ENCODE measurements at regions not wholly inside any gene's neighbourhood (a gene's known extent, or its start where the extent isn't known, plus 50 kb on each side); places are given as distances from the start of the nearest gene placed in this dataset.
"Not testable (repeated sequence)": the region's sequence is repeated elsewhere in the genome, so short reads cannot be mapped to it uniquely, and the experiment has no call there.

DNA sequence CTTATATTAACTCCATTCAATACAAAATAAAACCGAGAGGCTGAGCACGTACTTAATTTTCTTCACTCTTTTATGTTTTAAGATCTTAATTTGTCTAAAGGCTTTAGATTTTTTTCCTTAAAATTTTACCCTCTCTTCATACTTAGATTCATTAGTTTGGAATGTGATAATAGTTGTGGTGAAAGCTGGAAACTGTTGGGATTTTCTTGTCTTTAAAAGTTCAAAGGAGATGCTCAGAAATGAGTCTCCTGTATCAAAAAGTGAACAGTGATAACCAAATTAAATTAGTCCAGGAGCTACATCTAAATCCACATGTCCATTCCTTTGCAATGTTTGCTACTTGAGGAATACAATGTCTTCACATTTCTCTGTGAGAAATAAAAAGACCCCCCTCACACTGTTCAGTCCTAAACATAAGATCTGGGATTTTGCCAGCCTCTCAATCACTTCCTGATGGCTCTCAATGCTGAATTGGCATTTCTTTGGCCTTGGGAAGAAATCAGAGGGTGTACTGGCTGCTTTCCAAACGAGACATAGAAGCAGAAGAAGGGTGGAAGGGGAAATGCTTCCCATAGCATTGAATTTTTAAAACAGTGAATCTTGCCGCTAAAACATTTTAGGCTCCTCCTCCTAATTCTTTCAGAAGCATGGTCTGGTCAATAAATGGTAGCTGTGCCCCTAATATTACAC, 245.0 kb downstream of the SHOX2 start:
- Mint-ChIP-seq H3K27me3 (no peaks in the 10 kb centered on the region), H3K36me3 (no peaks in the 10 kb centered on the region), H3K9me3 (ENCODE audit: low read depth) (no peaks in the 10 kb centered on the region), H3K27ac (no peak overlapping the region), H3K4me1 (no peaks in the 10 kb centered on the region), H3K4me3 (no peak overlapping the region)
- ATAC-seq (no peak), DNase-seq (no peak)
- CTCF ChIA-PET: no interaction called here

DNA sequence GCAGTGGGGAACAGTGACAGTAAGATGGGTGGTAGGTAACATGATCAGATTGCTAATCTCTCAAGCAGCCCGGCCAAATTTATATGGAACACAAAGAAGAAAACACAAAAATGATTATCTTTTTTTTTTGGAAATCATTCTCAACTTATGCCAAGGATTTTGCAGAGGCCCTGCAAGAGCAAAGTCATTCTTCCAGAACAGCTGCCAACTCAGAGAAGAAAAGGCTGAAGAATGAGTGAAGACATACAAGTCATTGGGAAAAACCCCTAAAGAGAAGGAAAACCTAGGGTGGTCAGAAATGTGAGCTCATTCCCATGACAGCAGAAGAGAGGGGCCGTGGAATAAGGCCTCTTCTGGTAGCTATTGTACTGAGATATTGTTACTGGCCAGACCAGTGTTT, 246.7 kb downstream of the SHOX2 start:
- no peaks in the 10 kb centered on the region for H3K9me3 Mint-ChIP-seq (ENCODE audit: low read depth)
- H3K27ac Mint-ChIP-seq: no peak overlapping the region
- H3K36me3 Mint-ChIP-seq: no peaks in the 10 kb centered on the region
- DNase-seq (no peak), ATAC-seq (no peak)
- CTCF ChIA-PET: no interaction called here
- no peaks in the 10 kb centered on the region for H3K4me1 Mint-ChIP-seq
- H3K4me3 Mint-ChIP-seq: no peak overlapping the region
- H3K27me3 Mint-ChIP-seq: no peaks in the 10 kb centered on the region

DNA sequence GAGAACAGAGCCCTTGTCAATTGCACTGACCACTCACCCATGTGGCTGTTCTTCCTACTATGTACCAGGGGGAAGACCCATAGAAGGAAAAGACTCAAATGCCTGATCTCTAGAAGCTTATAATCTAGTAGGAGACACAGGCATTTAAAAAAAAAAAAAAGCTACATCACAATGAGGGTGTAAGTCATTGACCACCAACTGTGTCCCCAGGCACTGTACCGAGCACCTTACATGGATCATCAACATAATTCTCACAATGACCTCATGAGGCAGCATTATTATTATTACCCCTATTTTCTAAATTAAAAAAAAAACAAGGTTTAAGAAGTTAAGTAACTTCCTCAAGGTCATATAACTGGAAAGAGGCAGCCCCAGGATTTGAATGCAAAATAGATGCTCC, 247.4 kb downstream of the SHOX2 start:
- Mint-ChIP-seq H3K27ac (no peak overlapping the region), H3K36me3 (no peaks in the 10 kb centered on the region), H3K4me3 (no peak overlapping the region), H3K9me3 (ENCODE audit: low read depth) (no peaks in the 10 kb centered on the region), H3K27me3 (no peaks in the 10 kb centered on the region), H3K4me1 (no peaks in the 10 kb centered on the region)
- no peak for ATAC-seq
- CTCF ChIA-PET: no interaction called here
- DNase-seq: no peak

DNA sequence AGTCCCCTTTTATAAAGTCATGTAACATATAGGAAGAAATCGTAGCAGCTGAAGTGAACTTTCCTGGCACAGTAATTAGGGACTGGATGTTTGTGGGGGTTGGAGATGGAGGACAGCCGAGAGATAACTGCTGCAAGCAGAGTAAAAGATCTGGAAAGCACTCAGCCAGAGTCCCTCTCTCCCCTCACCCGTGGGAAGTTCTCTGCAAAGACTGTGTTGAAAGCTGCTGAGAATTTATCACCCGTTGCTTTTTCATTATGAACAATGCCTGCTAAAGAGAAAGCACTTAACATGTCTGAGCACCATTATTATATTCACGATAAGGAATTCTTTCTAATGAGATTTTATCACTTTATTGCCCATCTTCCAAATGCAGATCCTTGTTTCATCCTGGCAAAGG, 248.8 kb downstream of the SHOX2 start:
- Mint-ChIP-seq H3K4me1 (no peaks in the 10 kb centered on the region), H3K4me3 (no peak overlapping the region), H3K9me3 (ENCODE audit: low read depth) (no peaks in the 10 kb centered on the region), H3K27me3 (no peaks in the 10 kb centered on the region), H3K27ac (no peak overlapping the region), H3K36me3 (no peaks in the 10 kb centered on the region)
- no peak for DNase-seq
- CTCF ChIA-PET: no interaction called here
- no peak for ATAC-seq

DNA sequence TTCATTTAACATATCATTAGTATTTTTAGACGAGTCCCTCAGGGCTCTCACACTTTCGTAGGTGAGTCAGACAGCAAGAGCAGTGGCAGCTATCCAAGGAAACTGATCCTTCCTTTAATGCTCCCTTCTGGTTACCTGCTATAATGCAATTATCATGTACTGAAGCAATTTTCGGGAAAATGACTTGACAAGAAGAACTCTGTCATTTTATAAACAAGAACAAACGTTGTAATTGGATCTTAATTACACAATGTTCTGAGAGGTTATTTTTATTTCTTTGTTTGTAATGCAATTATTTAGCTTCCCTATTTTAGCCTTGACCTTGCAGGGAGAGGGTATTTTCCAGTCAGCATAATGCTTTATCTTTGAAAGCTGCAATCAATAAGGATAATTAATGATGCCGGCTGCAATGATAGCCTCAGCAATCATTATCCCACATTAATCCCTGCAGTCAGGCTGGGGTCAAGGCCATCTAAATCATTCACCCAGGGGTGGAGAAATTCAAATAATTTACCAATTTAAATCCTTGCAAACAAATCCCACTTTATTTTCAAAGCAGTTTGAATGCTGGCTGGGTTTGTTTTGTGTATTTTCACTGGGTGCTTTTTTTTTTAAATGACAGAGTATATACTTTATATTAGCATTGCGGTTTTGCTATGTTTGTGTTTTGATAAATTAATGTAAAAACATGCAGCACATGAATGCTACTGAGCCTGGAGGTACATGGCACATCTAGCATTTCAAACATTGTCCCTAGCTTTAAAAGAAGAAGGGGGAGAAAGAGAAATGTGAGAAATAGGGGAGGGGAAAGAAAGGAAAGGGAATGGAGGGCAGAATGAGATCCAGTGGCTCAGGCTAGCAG, 249.9 kb downstream of the SHOX2 start:
- Mint-ChIP-seq H3K36me3 (no peaks in the 10 kb centered on the region), H3K27ac (no peak overlapping the region), H3K9me3 (ENCODE audit: low read depth) (no peaks in the 10 kb centered on the region), H3K4me1 (no peaks in the 10 kb centered on the region), H3K27me3 (no peaks in the 10 kb centered on the region), H3K4me3 (no peak overlapping the region)
- CTCF ChIA-PET: no interaction called here
- DNase-seq (no peak), ATAC-seq (no peak)

DNA sequence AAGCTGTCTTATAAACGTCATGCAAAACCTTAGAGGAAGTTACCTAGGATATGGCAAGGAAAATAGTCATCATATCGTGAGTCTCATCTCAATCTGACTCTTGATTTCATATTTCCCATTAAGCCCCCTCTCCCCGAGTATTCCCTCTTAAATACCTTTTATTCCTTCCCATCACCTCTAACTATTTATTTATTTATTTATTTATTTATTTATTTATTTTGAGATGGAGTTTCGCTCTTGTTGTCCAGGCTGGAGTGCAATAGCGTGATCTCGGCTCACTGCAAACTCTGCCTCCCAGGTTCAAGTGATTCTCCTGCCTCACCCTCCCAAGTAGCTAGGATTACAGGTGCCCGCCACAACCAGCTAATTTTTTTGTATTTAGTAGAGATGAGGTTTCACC, 260.4 kb downstream of the SHOX2 start:
- H3K4me3 Mint-ChIP-seq; H3K27me3 Mint-ChIP-seq; ATAC-seq; H3K27ac Mint-ChIP-seq; H3K4me1 Mint-ChIP-seq; DNase-seq; CTCF ChIA-PET; H3K36me3 Mint-ChIP-seq; H3K9me3 Mint-ChIP-seq (ENCODE audit: low read depth): not testable (repeated sequence)

DNA sequence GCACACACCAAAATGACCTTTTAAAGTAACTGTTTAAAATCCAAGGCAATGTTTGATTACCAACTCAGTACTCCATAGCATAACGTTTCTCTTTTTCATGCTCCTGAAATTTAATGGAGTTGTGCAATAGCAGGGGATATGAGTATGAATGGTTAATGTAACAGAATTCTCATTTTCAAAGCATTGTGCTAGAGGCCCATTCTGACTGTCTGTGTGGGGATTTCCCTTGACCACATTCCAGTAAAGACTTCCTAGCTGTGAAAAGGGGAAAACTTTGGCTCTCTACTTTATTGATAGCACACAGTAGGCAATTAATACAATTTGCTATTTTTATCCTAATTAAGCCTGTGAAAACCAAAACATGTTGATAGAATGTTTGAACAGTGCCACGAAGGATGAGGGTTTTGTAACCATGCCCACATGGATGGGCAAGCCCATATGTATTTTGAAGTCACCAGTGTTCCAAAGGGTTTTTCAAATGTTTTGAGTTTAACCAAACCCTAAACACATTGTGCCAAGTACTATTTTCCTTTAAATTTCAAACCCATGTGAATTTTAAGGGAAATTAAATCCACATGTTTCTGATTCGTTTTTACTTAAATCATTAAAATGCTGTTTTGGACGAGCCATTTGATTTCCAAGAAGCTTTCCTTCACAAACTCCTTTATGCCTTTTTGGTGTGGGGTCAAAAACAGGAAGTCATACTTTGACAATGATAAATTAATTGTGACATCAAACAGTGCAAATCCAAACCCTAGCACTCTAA, 261.2 kb downstream of the SHOX2 start:
- Mint-ChIP-seq H3K36me3 (no peaks in the 10 kb centered on the region), H3K4me3 (no peak overlapping the region), H3K27ac (no peak overlapping the region), H3K9me3 (ENCODE audit: low read depth) (no peaks in the 10 kb centered on the region), H3K4me1 (no peaks in the 10 kb centered on the region), H3K27me3 (no peaks in the 10 kb centered on the region)
- ATAC-seq: no peak
- DNase-seq: no peak
- CTCF ChIA-PET: no interaction called here

DNA sequence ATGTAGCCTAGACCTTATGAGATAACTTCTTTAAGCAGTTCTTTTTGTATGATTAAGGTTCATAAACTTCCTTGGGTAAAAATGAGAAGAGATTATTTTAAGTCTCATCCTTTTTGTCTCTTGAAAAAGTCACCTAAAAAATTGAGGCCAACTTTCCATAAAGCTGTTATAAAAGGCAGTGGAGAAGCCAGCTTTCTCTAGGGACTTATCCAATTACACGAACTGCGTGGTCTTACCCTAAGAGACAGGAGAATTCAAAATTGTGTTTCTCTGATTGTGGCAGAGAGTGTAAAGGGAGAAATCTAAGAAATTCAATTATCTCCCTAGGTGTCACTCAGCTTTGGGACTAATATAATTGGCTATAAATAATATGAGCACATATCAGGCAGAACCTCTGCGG, 262.0 kb downstream of the SHOX2 start:
- Mint-ChIP-seq H3K9me3 (ENCODE audit: low read depth) (no peaks in the 10 kb centered on the region), H3K27ac (no peak overlapping the region), H3K36me3 (no peaks in the 10 kb centered on the region), H3K4me1 (no peaks in the 10 kb centered on the region), H3K4me3 (no peak overlapping the region), H3K27me3 (no peaks in the 10 kb centered on the region)
- no peak for DNase-seq
- ATAC-seq: no peak
- CTCF ChIA-PET: no interaction called here

DNA sequence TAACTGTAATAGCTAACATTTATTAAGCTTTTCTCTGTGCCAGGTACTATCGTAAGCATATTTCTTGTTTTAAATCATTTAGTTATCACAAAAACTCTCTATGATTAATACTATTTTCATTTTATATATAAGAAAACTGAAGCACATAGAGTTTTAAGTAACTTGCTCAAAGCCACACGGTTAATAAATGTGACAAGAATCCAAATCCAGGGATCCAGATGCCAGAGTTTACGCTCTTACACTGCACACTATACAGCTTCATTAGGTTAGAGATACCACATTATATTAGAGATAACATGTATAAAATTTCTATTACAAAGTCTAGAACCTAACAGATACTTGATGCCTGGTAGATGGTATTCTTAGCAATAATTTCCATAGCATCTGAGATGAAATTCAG, 265.2 kb downstream of the SHOX2 start:
- H3K27ac Mint-ChIP-seq: no peak overlapping the region
- H3K27me3 Mint-ChIP-seq: no peaks in the 10 kb centered on the region
- no peaks in the 10 kb centered on the region for H3K4me1 Mint-ChIP-seq
- H3K9me3 Mint-ChIP-seq (ENCODE audit: low read depth): no peaks in the 10 kb centered on the region
- H3K4me3 Mint-ChIP-seq: no peak overlapping the region
- ATAC-seq (no peak), DNase-seq (no peak)
- CTCF ChIA-PET: no interaction called here
- H3K36me3 Mint-ChIP-seq: no peaks in the 10 kb centered on the region

DNA sequence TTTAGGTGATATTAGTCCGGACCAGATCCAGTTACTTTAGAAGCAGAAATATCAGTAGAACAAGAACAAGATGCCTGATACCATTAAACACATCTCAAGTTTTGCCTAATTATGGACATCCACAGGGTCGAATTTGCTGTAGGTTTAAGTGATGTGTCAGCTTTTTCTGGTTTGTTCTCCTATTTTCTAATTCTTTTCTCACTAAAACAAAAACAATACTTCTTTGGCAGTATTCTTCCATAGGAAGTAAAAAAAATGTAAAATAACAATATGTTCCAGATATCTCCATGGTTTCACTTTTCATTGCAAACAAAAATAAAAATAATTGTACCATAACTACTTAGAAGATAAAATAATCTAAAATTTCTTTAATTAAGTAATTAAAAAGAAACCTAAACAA, 265.7 kb downstream of the SHOX2 start:
- Mint-ChIP-seq H3K4me1 (no peaks in the 10 kb centered on the region), H3K4me3 (no peak overlapping the region), H3K36me3 (no peaks in the 10 kb centered on the region), H3K27ac (no peak overlapping the region), H3K9me3 (ENCODE audit: low read depth) (no peaks in the 10 kb centered on the region), H3K27me3 (no peaks in the 10 kb centered on the region)
- ATAC-seq (no peak), DNase-seq (no peak)
- CTCF ChIA-PET: no interaction called here

DNA sequence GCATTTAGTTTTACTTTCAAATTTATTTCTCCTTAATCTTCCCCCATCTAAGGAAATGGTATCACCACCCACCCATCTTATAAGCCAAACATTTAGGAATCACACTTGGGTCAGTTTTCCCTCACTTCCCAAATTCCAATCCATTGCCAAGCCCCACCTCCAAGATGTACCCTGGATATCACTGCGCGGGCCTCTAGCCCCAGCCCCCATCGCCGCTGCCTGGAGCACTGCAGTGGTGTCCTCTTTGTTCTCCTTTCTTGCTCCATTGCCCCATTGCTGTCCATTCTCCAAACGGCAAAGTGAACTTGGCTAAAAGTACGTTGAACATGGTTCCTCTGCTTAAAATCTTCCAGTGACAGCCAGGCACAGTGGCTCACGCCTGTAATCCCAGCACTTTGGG, 267.8 kb downstream of the SHOX2 start:
- no peaks in the 10 kb centered on the region for H3K4me1 Mint-ChIP-seq
- no peaks in the 10 kb centered on the region for H3K27me3 Mint-ChIP-seq
- H3K27ac Mint-ChIP-seq: no peak overlapping the region
- H3K4me3 Mint-ChIP-seq: no peak overlapping the region
- DNase-seq: no peak
- H3K36me3 Mint-ChIP-seq: no peaks in the 10 kb centered on the region
- CTCF ChIA-PET: no interaction called here
- H3K9me3 Mint-ChIP-seq (ENCODE audit: low read depth): no peaks in the 10 kb centered on the region
- ATAC-seq: no peak

DNA sequence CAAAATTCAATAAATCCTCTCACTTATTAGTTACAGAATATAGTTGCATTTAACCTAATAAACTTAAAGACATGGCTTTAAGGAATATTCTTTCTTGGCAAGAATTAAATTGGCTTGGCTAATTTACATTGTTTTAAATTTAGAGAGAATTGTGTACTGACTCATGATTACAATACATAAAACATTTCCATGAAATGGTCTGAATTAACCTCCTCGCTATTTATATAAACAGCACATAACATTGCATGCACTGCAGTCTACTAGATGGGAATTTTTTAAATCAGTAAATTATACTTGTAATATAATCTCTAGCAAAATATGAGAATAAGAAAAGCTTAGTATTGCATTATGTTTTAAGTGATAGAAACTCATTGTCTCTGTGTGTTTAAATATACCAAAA, 268.9 kb downstream of the SHOX2 start:
- H3K9me3 Mint-ChIP-seq (ENCODE audit: low read depth): no peaks in the 10 kb centered on the region
- H3K27me3 Mint-ChIP-seq: no peaks in the 10 kb centered on the region
- DNase-seq (no peak), ATAC-seq (no peak)
- no peak overlapping the region for H3K27ac Mint-ChIP-seq
- H3K4me1 Mint-ChIP-seq: no peaks in the 10 kb centered on the region
- H3K4me3 Mint-ChIP-seq: no peak overlapping the region
- CTCF ChIA-PET: interaction anchor here (0.8 kb wide), 1 partner anchor 12 kb away, joined by 3 read pairs; no protein-coding TSS in a partner anchor
- H3K36me3 Mint-ChIP-seq: no peaks in the 10 kb centered on the region

DNA sequence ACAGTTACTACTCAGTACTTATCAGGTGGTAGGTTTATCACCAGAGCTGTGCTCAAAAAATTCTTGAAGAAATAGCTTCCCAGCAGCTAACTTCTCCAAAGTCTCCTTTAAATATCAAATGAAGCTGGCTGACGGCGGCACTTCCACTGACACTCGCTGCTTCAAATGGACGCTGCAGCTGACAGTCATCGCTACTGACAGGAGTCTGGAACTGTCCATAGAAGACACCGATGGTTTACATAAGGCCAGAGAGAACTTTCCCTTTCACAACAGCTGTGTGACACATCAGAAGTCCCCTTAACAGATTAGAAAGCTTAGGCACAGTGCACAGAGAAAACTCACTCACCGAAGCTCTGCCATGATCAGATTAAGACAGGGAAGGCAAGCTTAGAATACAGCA, 270.2 kb downstream of the SHOX2 start:
- H3K27ac Mint-ChIP-seq: no peak overlapping the region
- no peak overlapping the region for H3K4me3 Mint-ChIP-seq
- H3K27me3 Mint-ChIP-seq: no peaks in the 10 kb centered on the region
- no peaks in the 10 kb centered on the region for H3K4me1 Mint-ChIP-seq
- ATAC-seq (no peak), DNase-seq (no peak)
- no peaks in the 10 kb centered on the region for H3K36me3 Mint-ChIP-seq
- no peaks in the 10 kb centered on the region for H3K9me3 Mint-ChIP-seq (ENCODE audit: low read depth)
- CTCF ChIA-PET: no interaction called here

DNA sequence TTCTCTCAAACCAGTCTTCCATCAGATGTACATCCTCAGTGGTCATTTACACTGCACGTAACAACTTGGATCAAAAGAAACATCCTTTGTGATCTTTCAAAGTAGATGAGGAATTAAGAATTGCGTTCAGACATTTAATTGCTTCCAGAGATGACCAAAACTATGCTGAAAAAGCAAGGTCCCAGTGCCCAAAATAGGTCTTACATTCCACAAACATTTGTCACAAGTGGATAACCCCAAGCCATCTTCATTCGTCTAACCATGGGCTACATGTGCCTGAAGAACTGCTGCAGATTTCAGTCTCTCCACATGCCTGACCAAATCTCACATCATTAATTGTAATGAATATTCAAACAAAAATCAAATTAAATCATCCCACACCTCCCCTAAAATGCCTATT, 273.6 kb downstream of the SHOX2 start:
- CTCF ChIA-PET: no interaction called here
- H3K27me3 Mint-ChIP-seq: no peaks in the 10 kb centered on the region

More for the DNA sequence above, 273.6 kb downstream of the SHOX2 start:
- no peak overlapping the region for H3K27ac Mint-ChIP-seq
- no peak overlapping the region for H3K4me3 Mint-ChIP-seq
- DNase-seq (no peak), ATAC-seq (no peak)
- H3K9me3 Mint-ChIP-seq (ENCODE audit: low read depth): peaks cover 5% of the 10 kb centered on the region
- no peaks in the 10 kb centered on the region for H3K4me1 Mint-ChIP-seq
- H3K36me3 Mint-ChIP-seq: no peaks in the 10 kb centered on the region

All from activated CD8-positive, alpha-beta memory T cell treated with anti-CD3 and anti-CD28 coated beads, Interleukin-2, amount 10 ng/mL, durations not matched to agents 7 days and 5 days (primary cell).